BE2C (cell line): ENCODE measurements at regions not wholly inside any gene's neighbourhood (a gene's known extent, or its start where the extent isn't known, plus 50 kb on each side); places are given as distances from the start of the nearest gene placed in this dataset.

Experiments
- DNase-seq: peaks from one replicate; pipeline ENCODE4 v3.0.0-alpha.2; 2020
- H3K27me3 ChIP-seq: fragments of 250-450 bp; sonication (Bioruptor Pico); 2 replicates; pipeline ENCODE4 v1.5.1; 2020; ENCODE audit warnings: mild to moderate bottlenecking
- H3K36me3 ChIP-seq: fragments of 250-450 bp; sonication (Bioruptor Pico); 2 replicates; pipeline ENCODE4 v1.5.1; 2020; ENCODE audit warnings: mild to moderate bottlenecking
- H3K4me1 ChIP-seq: fragments of 250-450 bp; sonication (Bioruptor Pico); 2 replicates; pipeline ENCODE4 v1.5.1; 2020
- H3K4me3 ChIP-seq: 2 replicates; pipeline ENCODE4 v1.5.1; 2011; ENCODE audit warnings: low read depth, low read length
- H3K9me3 ChIP-seq: fragments of 250-450 bp; sonication (Bioruptor Pico); 2 replicates; pipeline ENCODE4 v1.5.1; 2020
- TF ChIP-seq, protein P1 (sequence below): IDR thresholded peaks from 2 replicates; pipeline ENCODE4 v1.5.1; 2012; ENCODE audit warnings: mild to moderate bottlenecking, low read depth, low read length

DNA sequence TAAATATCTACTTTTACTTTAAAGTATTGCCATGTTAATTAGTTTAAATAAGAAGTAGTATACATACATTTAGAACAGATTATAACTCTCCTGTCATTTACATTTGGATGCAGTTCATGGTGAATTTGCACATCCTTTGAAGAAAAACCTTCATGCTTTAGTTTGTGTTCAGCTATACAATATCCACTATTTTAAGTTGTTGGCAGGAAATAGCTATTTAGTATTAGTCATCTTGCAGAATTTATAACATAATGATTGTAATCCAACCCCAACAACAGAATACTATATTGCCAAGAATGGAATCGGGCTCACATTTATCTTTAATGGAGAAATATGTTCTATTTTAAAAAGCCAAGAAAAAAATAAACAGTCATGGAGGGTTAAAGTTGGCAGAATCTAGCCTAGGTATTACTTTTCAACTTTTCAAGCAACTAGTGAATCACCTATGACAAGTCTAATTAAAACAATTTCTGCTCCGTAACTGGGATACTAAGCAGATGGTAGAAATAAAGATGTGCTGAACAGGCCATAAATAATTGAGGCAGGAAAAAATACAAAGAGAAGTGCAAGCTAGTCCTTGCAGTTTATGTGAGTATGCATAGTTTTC lies 1170.6 kb upstream of the NUDT12 start:
- no peaks in the 10 kb centered on the region for H3K36me3 ChIP-seq
- no peak overlapping the region for H3K4me3 ChIP-seq
- TF ChIP-seq, protein P1, sequence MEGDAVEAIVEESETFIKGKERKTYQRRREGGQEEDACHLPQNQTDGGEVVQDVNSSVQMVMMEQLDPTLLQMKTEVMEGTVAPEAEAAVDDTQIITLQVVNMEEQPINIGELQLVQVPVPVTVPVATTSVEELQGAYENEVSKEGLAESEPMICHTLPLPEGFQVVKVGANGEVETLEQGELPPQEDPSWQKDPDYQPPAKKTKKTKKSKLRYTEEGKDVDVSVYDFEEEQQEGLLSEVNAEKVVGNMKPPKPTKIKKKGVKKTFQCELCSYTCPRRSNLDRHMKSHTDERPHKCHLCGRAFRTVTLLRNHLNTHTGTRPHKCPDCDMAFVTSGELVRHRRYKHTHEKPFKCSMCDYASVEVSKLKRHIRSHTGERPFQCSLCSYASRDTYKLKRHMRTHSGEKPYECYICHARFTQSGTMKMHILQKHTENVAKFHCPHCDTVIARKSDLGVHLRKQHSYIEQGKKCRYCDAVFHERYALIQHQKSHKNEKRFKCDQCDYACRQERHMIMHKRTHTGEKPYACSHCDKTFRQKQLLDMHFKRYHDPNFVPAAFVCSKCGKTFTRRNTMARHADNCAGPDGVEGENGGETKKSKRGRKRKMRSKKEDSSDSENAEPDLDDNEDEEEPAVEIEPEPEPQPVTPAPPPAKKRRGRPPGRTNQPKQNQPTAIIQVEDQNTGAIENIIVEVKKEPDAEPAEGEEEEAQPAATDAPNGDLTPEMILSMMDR, result no peak
- no peak for DNase-seq
- no peaks in the 10 kb centered on the region for H3K9me3 ChIP-seq
- no peaks in the 10 kb centered on the region for H3K27me3 ChIP-seq
- peaks cover 3% of the 10 kb centered on the region; the same call in 1 of the 2 replicates for H3K4me1 ChIP-seq

DNA sequence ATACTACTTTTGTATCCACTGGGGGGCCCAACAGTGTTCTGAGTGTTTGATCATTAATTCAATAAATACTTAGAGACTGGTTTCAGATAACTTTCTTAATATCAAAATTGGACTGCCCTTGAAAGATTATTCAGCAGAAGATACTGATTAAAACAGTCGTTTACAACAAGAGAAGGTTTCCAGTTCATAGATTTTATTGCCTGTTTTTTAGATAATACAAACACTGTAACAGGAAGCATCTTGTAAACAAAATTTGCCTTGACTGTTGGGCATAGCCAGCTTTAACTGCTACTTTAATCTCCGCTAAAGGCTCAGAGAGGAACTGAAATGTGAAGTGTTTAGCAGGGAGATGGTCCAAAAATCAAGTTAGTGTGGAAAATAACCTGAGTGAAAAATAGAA lies 1168.7 kb upstream of the NUDT12 start:
- TF ChIP-seq, protein P1, result no peak
- no peaks in the 10 kb centered on the region for H3K27me3 ChIP-seq

DNA sequence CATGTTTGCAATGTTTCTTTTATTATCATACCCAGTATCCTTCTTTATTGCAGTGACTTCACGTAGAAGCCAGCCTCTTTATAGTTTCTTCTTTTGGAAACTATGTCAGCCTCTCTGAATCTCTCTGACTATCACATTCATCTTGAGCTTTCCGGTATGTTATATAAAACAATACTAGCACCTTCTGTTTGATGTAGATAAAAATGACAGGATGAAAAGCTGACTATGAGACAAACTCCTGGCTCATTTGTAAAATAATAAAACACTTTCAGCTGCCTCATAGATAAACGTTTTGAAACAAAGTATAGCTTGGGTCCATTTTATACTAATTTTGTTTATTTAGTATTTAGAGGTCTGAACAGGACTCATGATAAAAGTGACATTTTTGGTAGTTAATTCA lies 1145.4 kb upstream of the NUDT12 start:
- Histone ChIP-seq H3K4me1 (no peaks in the 10 kb centered on the region), H3K4me3 (no peak overlapping the region), H3K36me3 (no peaks in the 10 kb centered on the region), H3K27me3 (no peaks in the 10 kb centered on the region), H3K9me3 (no peaks in the 10 kb centered on the region)
- TF ChIP-seq, protein P1, result no peak
- DNase-seq, result no peak

More for the DNA sequence above, 1168.7 kb upstream of the NUDT12 start:
- Histone ChIP-seq H3K9me3 (no peaks in the 10 kb centered on the region), H3K4me1 (peaks cover 3% of the 10 kb centered on the region; the same call in 1 of the 2 replicates), H3K4me3 (no peak overlapping the region), H3K36me3 (no peaks in the 10 kb centered on the region)
- DNase-seq, result no peak

DNA sequence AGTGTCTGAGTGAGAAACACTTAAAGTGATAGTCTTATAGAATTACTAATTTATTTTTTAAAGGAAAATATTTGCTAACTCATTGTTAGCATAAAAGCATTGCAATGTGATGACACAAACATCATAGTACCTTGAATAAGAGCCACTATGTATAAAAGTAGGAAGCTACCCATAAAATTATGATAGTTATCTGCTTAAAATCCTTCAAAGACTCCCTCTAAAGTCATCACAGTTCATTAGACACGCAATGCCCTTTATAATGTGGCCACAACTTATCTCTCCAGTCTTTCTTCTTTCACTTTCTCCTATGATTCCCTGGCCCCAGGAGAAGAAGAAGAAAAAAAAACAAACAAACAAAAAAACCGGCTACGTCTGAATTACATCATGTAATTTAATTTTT lies 1144.0 kb upstream of the NUDT12 start:
- Histone ChIP-seq H3K4me1 (no peaks in the 10 kb centered on the region), H3K4me3 (no peak overlapping the region), H3K27me3 (no peaks in the 10 kb centered on the region), H3K9me3 (no peaks in the 10 kb centered on the region), H3K36me3 (no peaks in the 10 kb centered on the region)
- DNase-seq, result no peak
- TF ChIP-seq, protein P1, result no peak

DNA sequence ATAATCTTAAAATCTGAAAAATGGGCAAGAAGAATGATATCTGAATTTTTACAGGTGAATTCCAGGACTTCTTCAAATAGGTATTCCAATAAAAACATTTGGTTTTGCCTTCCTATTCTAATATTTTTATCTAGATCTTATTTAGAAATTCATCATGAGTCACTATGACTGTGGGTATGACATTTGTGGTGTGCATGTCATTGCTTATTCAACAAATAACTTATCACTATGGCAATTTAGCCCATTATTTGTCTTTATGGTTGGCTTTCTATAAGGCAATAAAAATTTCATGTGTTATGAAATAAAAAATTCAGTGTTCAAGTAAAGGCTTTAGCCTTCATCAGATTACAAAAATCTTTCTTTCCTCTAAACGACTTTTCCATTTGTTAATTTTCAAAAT lies 1139.6 kb upstream of the NUDT12 start:
- Histone ChIP-seq H3K4me3 (no peak overlapping the region), H3K36me3 (no peaks in the 10 kb centered on the region), H3K4me1 (no peaks in the 10 kb centered on the region), H3K9me3 (no peaks in the 10 kb centered on the region), H3K27me3 (no peaks in the 10 kb centered on the region)
- TF ChIP-seq, protein P1, result no peak
- no peak for DNase-seq

DNA sequence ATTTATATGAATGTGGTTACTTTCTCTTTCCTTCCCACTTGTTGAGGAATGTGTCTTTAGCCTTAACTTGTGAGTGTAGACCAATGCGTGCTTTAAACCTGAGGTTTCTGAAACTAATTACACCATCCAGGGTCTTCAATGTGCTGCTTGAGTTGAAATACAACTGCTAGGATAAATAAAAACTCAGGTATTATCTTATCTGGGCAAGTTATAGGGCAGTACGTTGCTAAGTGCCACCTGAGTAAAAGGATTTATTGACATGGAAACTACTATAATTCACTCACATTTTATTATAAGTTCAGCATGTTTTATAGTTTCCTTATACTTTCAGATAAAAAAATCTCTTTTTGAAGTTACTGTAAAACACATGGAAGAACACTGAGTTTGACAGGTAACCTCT lies 1136.8 kb upstream of the NUDT12 start:
- no peak for DNase-seq
- Histone ChIP-seq H3K4me1 (no peaks in the 10 kb centered on the region), H3K36me3 (no peaks in the 10 kb centered on the region), H3K4me3 (no peak overlapping the region), H3K9me3 (no peaks in the 10 kb centered on the region), H3K27me3 (no peaks in the 10 kb centered on the region)
- TF ChIP-seq, protein P1, result no peak
